ENCODE measurements at regions not wholly inside any gene's neighbourhood (a gene's known extent, or its start where the extent isn't known, plus 50 kb on each side); places are given as distances from the start of the nearest gene placed in this dataset.

- no peaks in the 10 kb centered on the region for H3K27me3 Mint-ChIP-seq
- H3K4me1 Mint-ChIP-seq (ENCODE audit: low read depth) = peaks cover 2% of the 10 kb centered on the region
- H3K9me3 Mint-ChIP-seq (ENCODE audit: low read depth) = peaks cover 16% of the 10 kb centered on the region
- H3K36me3 Mint-ChIP-seq (ENCODE audit: insufficient read depth) = peaks cover 2% of the 10 kb centered on the region
- no peak overlapping the region for H3K4me3 Mint-ChIP-seq (ENCODE audit: low read depth)
- H3K27ac Mint-ChIP-seq = peak overlapping the region; percentile 41
- no peak for TF ChIP-seq CTCF (IDR thresholded peaks at IDR 0.05; ENCODE audit: unreplicated experiment)
- DNase-seq (ENCODE audit: low spot score, unreplicated experiment) = no peak
These were observed 332.9 kb downstream of the CSNK1G3 start for GRCh38 chr5:123844873-123845272.

GRCh38 chr5:123835421-123835820, 323.4 kb downstream of the CSNK1G3 start:
- Mint-ChIP-seq H3K36me3 (ENCODE audit: insufficient read depth) (no peaks in the 10 kb centered on the region), H3K27ac (no peak overlapping the region), H3K27me3 (no peaks in the 10 kb centered on the region), H3K4me1 (ENCODE audit: low read depth) (peaks cover 14% of the 10 kb centered on the region), H3K4me3 (ENCODE audit: low read depth) (no peak overlapping the region), H3K9me3 (ENCODE audit: low read depth) (peaks cover 20% of the 10 kb centered on the region)
- no peak for TF ChIP-seq CTCF (IDR thresholded peaks at IDR 0.05; ENCODE audit: unreplicated experiment)
- DNase-seq (ENCODE audit: low spot score, unreplicated experiment) = no peak

- Mint-ChIP-seq H3K27me3 (no peaks in the 10 kb centered on the region), H3K4me3 (ENCODE audit: low read depth) (no peak overlapping the region), H3K4me1 (ENCODE audit: low read depth) (peaks cover 6% of the 10 kb centered on the region), H3K36me3 (ENCODE audit: insufficient read depth) (no peaks in the 10 kb centered on the region), H3K27ac (no peak overlapping the region), H3K9me3 (ENCODE audit: low read depth) (peaks cover 20% of the 10 kb centered on the region)
- DNase-seq (ENCODE audit: low spot score, unreplicated experiment) = no peak
- no peak for TF ChIP-seq CTCF (IDR thresholded peaks at IDR 0.05; ENCODE audit: unreplicated experiment)
These were observed 318.6 kb downstream of the CSNK1G3 start for GRCh38 chr5:123830575-123830974.

GRCh38 chr5:123827811-123828210, 315.8 kb downstream of the CSNK1G3 start:
- no peaks in the 10 kb centered on the region for H3K27me3 Mint-ChIP-seq
- no peaks in the 10 kb centered on the region for H3K4me1 Mint-ChIP-seq (ENCODE audit: low read depth)
- H3K9me3 Mint-ChIP-seq (ENCODE audit: low read depth) = peaks cover 20% of the 10 kb centered on the region
- H3K4me3 Mint-ChIP-seq (ENCODE audit: low read depth) = no peak overlapping the region
- no peak for DNase-seq (ENCODE audit: low spot score, unreplicated experiment)
- no peak overlapping the region for H3K27ac Mint-ChIP-seq
- TF ChIP-seq CTCF (IDR thresholded peaks at IDR 0.05; ENCODE audit: unreplicated experiment) = no peak
- H3K36me3 Mint-ChIP-seq (ENCODE audit: insufficient read depth) = no peaks in the 10 kb centered on the region

GRCh38 chr5:123819833-123820232, 307.9 kb downstream of the CSNK1G3 start:
- Mint-ChIP-seq H3K4me3 (ENCODE audit: low read depth) (no peak overlapping the region), H3K27me3 (no peaks in the 10 kb centered on the region), H3K4me1 (ENCODE audit: low read depth) (peaks cover 19% of the 10 kb centered on the region), H3K27ac (peak overlapping the region; percentile 64), H3K36me3 (ENCODE audit: insufficient read depth) (no peaks in the 10 kb centered on the region), H3K9me3 (ENCODE audit: low read depth) (peaks cover 2% of the 10 kb centered on the region)
- DNase-seq (ENCODE audit: low spot score, unreplicated experiment) = no peak
- no peak for TF ChIP-seq CTCF (IDR thresholded peaks at IDR 0.05; ENCODE audit: unreplicated experiment)
